GM12878 (cell line): ENCODE measurements at regions not wholly inside any gene's neighbourhood (a gene's known extent, or its start where the extent isn't known, plus 50 kb on each side); places are given as distances from the start of the nearest gene placed in this dataset.

Experiments
- BACH1 ChIP-seq: fragments of 450-650 bp; IDR thresholded peaks from 2 replicates; pipeline ENCODE4 v1.6.1; 2017; ENCODE audit warnings: mild to moderate bottlenecking, borderline replicate concordance
- BCL11A ChIP-seq: IDR thresholded peaks from 2 replicates; pipeline ENCODE4 v1.6.1; 2011; ENCODE audit warnings: low read depth, low read length
- CEBPB ChIP-seq, 2 experiments: fragments of 150-350 bp in 1 of 2; IDR thresholded peaks; 2 replicates each; pipeline ENCODE4 v1.6.1; 2012 to 2014; ENCODE audit warnings: low read depth in 2 of 2, low read length in 2 of 2, borderline replicate concordance in 1 of 2, inconsistent platforms in 1 of 2
- CHD2 ChIP-seq: IDR thresholded peaks from 2 replicates; pipeline ENCODE4 v1.6.1; 2011; ENCODE audit warnings: low read depth, low read length, improper control_type of control experiment, borderline replicate concordance
- EGR1 ChIP-seq, 2 experiments: IDR thresholded peaks; 1 replicate in 1 of 2; 2 replicates in 1 of 2; pipeline ENCODE4 v1.6.1; 2011 to 2012; ENCODE audit warnings: low read depth in 2 of 2, low read length in 2 of 2, borderline replicate concordance in 1 of 2, mild to moderate bottlenecking in 1 of 2, moderate library complexity in 1 of 2
- EP300 ChIP-seq, 2 experiments: fragments of 150-350 bp in 1 of 2; IDR thresholded peaks; 2 replicates each; pipeline ENCODE4 v1.6.1; 2011 to 2012; ENCODE audit warnings: low read depth in 2 of 2, low read length in 2 of 2, borderline replicate concordance in 1 of 2, improper control_type of control experiment in 1 of 2, inconsistent platforms in 1 of 2; ENCODE audit not compliant: control insufficient read depth in 1 of 2
- HDAC6 ChIP-seq: fragments of 200-600 bp; sonication (generic); IDR thresholded peaks from one replicate; pipeline ENCODE4 v1.8.0; 2017; ENCODE audit warnings: antibody characterized with exemption; ENCODE audit not compliant: unreplicated experiment
- IKZF1 ChIP-seq: fragments of 450-650 bp; conservative IDR thresholded peaks from 2 replicates; pipeline ENCODE4 v1.6.1; 2017; ENCODE audit warnings: antibody characterized with exemption, mild to moderate bottlenecking
- JUND ChIP-seq: IDR thresholded peaks from 2 replicates; pipeline ENCODE4 v1.6.1; 2012; ENCODE audit warnings: low read depth, mild to moderate bottlenecking, low read length, improper control_type of control experiment, moderate library complexity
- NFIC ChIP-seq: IDR thresholded peaks from 2 replicates; pipeline ENCODE4 v1.6.1; 2012; ENCODE audit warnings: low read depth, mild to moderate bottlenecking, inconsistent platforms, low read length, moderate library complexity
- SPI1 ChIP-seq: IDR thresholded peaks from 2 replicates; pipeline ENCODE4 v1.6.1; 2011; ENCODE audit warnings: low read depth, mild to moderate bottlenecking, low read length, moderate library complexity, borderline replicate concordance; ENCODE audit not compliant: insufficient read depth
- SREBF1 ChIP-seq: IDR thresholded peaks from 2 replicates; pipeline ENCODE4 v1.6.1; 2012; ENCODE audit warnings: mild to moderate bottlenecking, low read length
- TCF12 ChIP-seq: IDR thresholded peaks from 2 replicates; pipeline ENCODE4 v1.6.1; 2011; ENCODE audit warnings: low read depth, mild to moderate bottlenecking, low read length
- ZBED1 ChIP-seq: IDR thresholded peaks from 2 replicates; pipeline ENCODE4 v1.6.1; 2016; ENCODE audit warnings: borderline replicate concordance
- ZNF217 ChIP-seq: fragments of 450-650 bp; IDR thresholded peaks from 2 replicates; pipeline ENCODE4 v1.6.1; 2017; ENCODE audit warnings: antibody characterized with exemption, mild to moderate bottlenecking
- TF ChIP-seq, protein P1 (sequence below): fragments of 450-650 bp; IDR thresholded peaks from 2 replicates; pipeline ENCODE4 v1.6.1; 2016; ENCODE audit warnings: mild to moderate bottlenecking, moderate library complexity, borderline replicate concordance
- TF ChIP-seq, protein P2 (sequence below): IDR thresholded peaks from 2 replicates; pipeline ENCODE4 v1.6.1; 2012; ENCODE audit warnings: low read length, inconsistent platforms
- TF ChIP-seq, protein P3 (sequence below): IDR thresholded peaks from 2 replicates; pipeline ENCODE4 v1.6.1; 2011; ENCODE audit warnings: borderline replicate concordance, low read depth, mild to moderate bottlenecking, moderate library complexity, mixed read lengths, low read length; ENCODE audit not compliant: insufficient read depth; ENCODE audit errors: extremely low read length
- TF ChIP-seq, protein P4 (sequence below): fragments of 450-650 bp; conservative IDR thresholded peaks from 2 replicates; pipeline ENCODE4 v1.6.1; 2017; ENCODE audit warnings: mild to moderate bottlenecking, moderate library complexity

DNA sequence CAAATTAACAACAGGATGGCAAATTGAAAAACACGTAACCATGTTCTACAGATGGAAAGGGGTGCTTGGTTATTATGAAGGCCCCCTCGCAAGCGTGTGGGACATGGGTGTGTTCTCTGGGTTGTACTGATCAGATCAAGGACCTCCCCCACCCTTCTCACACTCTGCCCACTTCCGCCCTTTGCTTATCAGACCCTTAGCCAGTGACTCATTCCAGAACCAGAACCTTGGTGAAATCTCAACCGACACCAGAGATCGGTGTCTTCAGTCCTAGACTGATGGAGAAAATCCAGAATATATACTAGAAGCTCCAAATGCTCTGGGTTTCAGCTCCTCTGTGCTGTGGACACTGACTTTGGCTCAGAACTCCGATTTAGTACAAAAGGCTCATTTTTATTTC, 64.9 kb downstream of the PTTG1 start (continued):
- TF ChIP-seq, protein P1, sequence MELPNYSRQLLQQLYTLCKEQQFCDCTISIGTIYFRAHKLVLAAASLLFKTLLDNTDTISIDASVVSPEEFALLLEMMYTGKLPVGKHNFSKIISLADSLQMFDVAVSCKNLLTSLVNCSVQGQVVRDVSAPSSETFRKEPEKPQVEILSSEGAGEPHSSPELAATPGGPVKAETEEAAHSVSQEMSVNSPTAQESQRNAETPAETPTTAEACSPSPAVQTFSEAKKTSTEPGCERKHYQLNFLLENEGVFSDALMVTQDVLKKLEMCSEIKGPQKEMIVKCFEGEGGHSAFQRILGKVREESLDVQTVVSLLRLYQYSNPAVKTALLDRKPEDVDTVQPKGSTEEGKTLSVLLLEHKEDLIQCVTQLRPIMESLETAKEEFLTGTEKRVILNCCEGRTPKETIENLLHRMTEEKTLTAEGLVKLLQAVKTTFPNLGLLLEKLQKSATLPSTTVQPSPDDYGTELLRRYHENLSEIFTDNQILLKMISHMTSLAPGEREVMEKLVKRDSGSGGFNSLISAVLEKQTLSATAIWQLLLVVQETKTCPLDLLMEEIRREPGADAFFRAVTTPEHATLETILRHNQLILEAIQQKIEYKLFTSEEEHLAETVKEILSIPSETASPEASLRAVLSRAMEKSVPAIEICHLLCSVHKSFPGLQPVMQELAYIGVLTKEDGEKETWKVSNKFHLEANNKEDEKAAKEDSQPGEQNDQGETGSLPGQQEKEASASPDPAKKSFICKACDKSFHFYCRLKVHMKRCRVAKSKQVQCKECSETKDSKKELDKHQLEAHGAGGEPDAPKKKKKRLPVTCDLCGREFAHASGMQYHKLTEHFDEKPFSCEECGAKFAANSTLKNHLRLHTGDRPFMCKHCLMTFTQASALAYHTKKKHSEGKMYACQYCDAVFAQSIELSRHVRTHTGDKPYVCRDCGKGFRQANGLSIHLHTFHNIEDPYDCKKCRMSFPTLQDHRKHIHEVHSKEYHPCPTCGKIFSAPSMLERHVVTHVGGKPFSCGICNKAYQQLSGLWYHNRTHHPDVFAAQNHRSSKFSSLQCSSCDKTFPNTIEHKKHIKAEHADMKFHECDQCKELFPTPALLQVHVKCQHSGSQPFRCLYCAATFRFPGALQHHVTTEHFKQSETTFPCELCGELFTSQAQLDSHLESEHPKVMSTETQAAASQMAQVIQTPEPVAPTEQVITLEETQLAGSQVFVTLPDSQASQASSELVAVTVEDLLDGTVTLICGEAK = no peak
- TF ChIP-seq EP300 (IDR thresholded peaks at IDR 0.05; ENCODE audit: borderline replicate concordance in 1 of 2, control insufficient read depth in 1 of 2, low read depth in 2 of 2, low read length in 2 of 2) = peak; percentile 29 to 52; a peak in 2 of 4 replicates
- TF ChIP-seq CEBPB (IDR thresholded peaks at IDR 0.05; ENCODE audit: borderline replicate concordance in 1 of 2, low read depth in 2 of 2, low read length in 2 of 2) = no peak
- no peak for TF ChIP-seq TCF12
- TF ChIP-seq, protein P2, sequence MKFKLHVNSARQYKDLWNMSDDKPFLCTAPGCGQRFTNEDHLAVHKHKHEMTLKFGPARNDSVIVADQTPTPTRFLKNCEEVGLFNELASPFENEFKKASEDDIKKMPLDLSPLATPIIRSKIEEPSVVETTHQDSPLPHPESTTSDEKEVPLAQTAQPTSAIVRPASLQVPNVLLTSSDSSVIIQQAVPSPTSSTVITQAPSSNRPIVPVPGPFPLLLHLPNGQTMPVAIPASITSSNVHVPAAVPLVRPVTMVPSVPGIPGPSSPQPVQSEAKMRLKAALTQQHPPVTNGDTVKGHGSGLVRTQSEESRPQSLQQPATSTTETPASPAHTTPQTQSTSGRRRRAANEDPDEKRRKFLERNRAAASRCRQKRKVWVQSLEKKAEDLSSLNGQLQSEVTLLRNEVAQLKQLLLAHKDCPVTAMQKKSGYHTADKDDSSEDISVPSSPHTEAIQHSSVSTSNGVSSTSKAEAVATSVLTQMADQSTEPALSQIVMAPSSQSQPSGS = 0 out of 2 replicates have a peak, but pooled peaks have one; percentile 21
- TF ChIP-seq JUND = peak; percentile 51; the same call in 1 of the 2 replicates
- TF ChIP-seq, protein P3, sequence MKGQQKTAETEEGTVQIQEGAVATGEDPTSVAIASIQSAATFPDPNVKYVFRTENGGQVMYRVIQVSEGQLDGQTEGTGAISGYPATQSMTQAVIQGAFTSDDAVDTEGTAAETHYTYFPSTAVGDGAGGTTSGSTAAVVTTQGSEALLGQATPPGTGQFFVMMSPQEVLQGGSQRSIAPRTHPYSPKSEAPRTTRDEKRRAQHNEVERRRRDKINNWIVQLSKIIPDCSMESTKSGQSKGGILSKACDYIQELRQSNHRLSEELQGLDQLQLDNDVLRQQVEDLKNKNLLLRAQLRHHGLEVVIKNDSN = no peak
- peak; percentile 17; the same call in 1 of the 2 replicates for TF ChIP-seq IKZF1
- TF ChIP-seq BCL11A = peak; percentile 64
- TF ChIP-seq HDAC6 = no peak
- TF ChIP-seq CHD2 = peak; percentile 67
- TF ChIP-seq, protein P4, sequence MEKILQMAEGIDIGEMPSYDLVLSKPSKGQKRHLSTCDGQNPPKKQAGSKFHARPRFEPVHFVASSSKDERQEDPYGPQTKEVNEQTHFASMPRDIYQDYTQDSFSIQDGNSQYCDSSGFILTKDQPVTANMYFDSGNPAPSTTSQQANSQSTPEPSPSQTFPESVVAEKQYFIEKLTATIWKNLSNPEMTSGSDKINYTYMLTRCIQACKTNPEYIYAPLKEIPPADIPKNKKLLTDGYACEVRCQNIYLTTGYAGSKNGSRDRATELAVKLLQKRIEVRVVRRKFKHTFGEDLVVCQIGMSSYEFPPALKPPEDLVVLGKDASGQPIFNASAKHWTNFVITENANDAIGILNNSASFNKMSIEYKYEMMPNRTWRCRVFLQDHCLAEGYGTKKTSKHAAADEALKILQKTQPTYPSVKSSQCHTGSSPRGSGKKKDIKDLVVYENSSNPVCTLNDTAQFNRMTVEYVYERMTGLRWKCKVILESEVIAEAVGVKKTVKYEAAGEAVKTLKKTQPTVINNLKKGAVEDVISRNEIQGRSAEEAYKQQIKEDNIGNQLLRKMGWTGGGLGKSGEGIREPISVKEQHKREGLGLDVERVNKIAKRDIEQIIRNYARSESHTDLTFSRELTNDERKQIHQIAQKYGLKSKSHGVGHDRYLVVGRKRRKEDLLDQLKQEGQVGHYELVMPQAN = no peak
- no peak for TF ChIP-seq SREBF1
- no peak for TF ChIP-seq ZNF217
- TF ChIP-seq ZBED1 = no peak
- 0 out of 2 replicates have a peak, but pooled peaks have one; percentile 19 for TF ChIP-seq NFIC
- TF ChIP-seq BACH1 = 0 out of 2 replicates have a peak, but pooled peaks have one; percentile 19
- peak; percentile 72 for TF ChIP-seq SPI1
- TF ChIP-seq EGR1 (IDR thresholded peaks at IDR 0.05; ENCODE audit: borderline replicate concordance in 1 of 2, low read depth in 2 of 2, low read length in 2 of 2) = no peak
